Caco-2 (cell line): ENCODE measurements at regions not wholly inside any gene's neighbourhood (a gene's known extent, or its start where the extent isn't known, plus 50 kb on each side); places are given as distances from the start of the nearest gene placed in this dataset.
"Not testable (repeated sequence)": the region's sequence is repeated elsewhere in the genome, so short reads cannot be mapped to it uniquely, and the experiment has no call there.

Experiments used
- BruUV-seq: library from RNA; stranded (reverse); fragments of 400-500 nt; replicated peaks from 2 replicates; lab custom pipeline; 2021; lab: Mats Ljungman, UMichigan
- CTCF ChIA-PET: fragments of 300-600 bp; sonication (Branson Sonifier 250); formaldehyde crosslinking; loops from one replicate; lab custom pipeline; 2022; ENCODE audit warnings: antibody characterized with exemption; lab: Charles Lee
- POLR2A ChIA-PET: fragments of 300-600 bp; sonication (Branson Sonifier 250); formaldehyde crosslinking; loops from one replicate; lab custom pipeline; 2022; ENCODE audit warnings: antibody characterized with exemption; lab: Charles Lee
- DNase-seq, 2 experiments: peaks; one replicate each; pipeline versions ENCODE4 v3.0.0 to v3.0.0-alpha.2; 2020 to 2022
- H3K27me3 ChIP-seq: replicated peaks from 2 replicates; pipeline ENCODE4 v1.6.0; 2011; ENCODE audit warnings: low read length; ENCODE audit not compliant: control insufficient read depth, insufficient read depth
- H3K36me3 ChIP-seq: 2 replicates; pipeline ENCODE4 v1.5.1; 2011; ENCODE audit warnings: low read length; ENCODE audit not compliant: control insufficient read depth, insufficient read depth
- H3K4me1 ChIP-seq: fragments of 250-450 bp; sonication (Bioruptor Pico); 2 replicates; pipeline ENCODE4 v1.5.1; 2020; ENCODE audit warnings: mild to moderate bottlenecking
- H3K4me3 ChIP-seq: 2 replicates; pipeline ENCODE4 v1.5.1; 2011; ENCODE audit warnings: low read depth, mild to moderate bottlenecking, control low read depth, low read length
- H3K9me3 ChIP-seq: fragments of 250-450 bp; sonication (Bioruptor Pico); 2 replicates; pipeline ENCODE4 v1.5.1; 2020; ENCODE audit warnings: mild to moderate bottlenecking, moderate library complexity
- H3K27ac Mint-ChIP-seq: one replicate; pipeline ENCODE4 v1.8.0; 2022; ENCODE audit warnings: mixed read lengths; ENCODE audit not compliant: unreplicated experiment
- H3K27me3 Mint-ChIP-seq: one replicate; pipeline ENCODE4 v1.8.0; 2022; ENCODE audit warnings: mixed read lengths; ENCODE audit not compliant: insufficient read depth, unreplicated experiment
- H3K36me3 Mint-ChIP-seq: one replicate; pipeline ENCODE4 v1.8.0; 2022; ENCODE audit warnings: mild to moderate bottlenecking, mixed read lengths; ENCODE audit not compliant: insufficient read depth, unreplicated experiment
- H3K4me1 Mint-ChIP-seq: one replicate; pipeline ENCODE4 v1.8.0; 2022; ENCODE audit warnings: low read depth, mixed read lengths; ENCODE audit not compliant: unreplicated experiment
- H3K4me3 Mint-ChIP-seq: one replicate; pipeline ENCODE4 v1.8.0; 2022; ENCODE audit warnings: mild to moderate bottlenecking, moderate library complexity, mixed read lengths; ENCODE audit not compliant: unreplicated experiment
- H3K9me3 Mint-ChIP-seq: one replicate; pipeline ENCODE4 v1.8.0; 2022; ENCODE audit warnings: mixed read lengths; ENCODE audit not compliant: unreplicated experiment
- intact Hi-C: fragments of 100-400 bp; cut with micrococcal nuclease; formaldehyde crosslinking; loops from one replicate; pipeline ENCODE4 v1.10.0; 2022; ENCODE audit not compliant: unreplicated experiment
- TF ChIP-seq, protein P1 (sequence below), 2 experiments: fragments of 200-600 bp in 1 of 2; IDR thresholded peaks; 1 replicate in 1 of 2; 2 replicates in 1 of 2; pipeline versions ENCODE4 v1.5.1 to v1.8.0; 2011 to 2022; ENCODE audit warnings: antibody characterized with exemption in 1 of 2, control low read depth in 1 of 2, inconsistent platforms in 1 of 2, low read depth in 1 of 2, low read length in 1 of 2, mild to moderate bottlenecking in 1 of 2, moderate library complexity in 1 of 2; ENCODE audit not compliant: insufficient read depth in 1 of 2, severe bottlenecking in 1 of 2, unreplicated experiment in 1 of 2

- Histone ChIP-seq H3K9me3 (no peaks in the 10 kb centered on the region), H3K36me3 (no peaks in the 10 kb centered on the region), H3K4me1 (peaks cover 26% of the 10 kb centered on the region), H3K4me3 (no peak overlapping the region), H3K27me3 (no peaks in the 10 kb centered on the region)
- CTCF ChIA-PET = no interaction called here
- TF ChIP-seq, protein P1, sequence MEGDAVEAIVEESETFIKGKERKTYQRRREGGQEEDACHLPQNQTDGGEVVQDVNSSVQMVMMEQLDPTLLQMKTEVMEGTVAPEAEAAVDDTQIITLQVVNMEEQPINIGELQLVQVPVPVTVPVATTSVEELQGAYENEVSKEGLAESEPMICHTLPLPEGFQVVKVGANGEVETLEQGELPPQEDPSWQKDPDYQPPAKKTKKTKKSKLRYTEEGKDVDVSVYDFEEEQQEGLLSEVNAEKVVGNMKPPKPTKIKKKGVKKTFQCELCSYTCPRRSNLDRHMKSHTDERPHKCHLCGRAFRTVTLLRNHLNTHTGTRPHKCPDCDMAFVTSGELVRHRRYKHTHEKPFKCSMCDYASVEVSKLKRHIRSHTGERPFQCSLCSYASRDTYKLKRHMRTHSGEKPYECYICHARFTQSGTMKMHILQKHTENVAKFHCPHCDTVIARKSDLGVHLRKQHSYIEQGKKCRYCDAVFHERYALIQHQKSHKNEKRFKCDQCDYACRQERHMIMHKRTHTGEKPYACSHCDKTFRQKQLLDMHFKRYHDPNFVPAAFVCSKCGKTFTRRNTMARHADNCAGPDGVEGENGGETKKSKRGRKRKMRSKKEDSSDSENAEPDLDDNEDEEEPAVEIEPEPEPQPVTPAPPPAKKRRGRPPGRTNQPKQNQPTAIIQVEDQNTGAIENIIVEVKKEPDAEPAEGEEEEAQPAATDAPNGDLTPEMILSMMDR (IDR thresholded peaks at IDR 0.05; ENCODE audit: insufficient read depth in 1 of 2, low read depth in 1 of 2, low read length in 1 of 2, severe bottlenecking in 1 of 2, unreplicated experiment in 1 of 2) = no peak
- Mint-ChIP-seq H3K4me3 (no peak overlapping the region), H3K4me1 (no peaks in the 10 kb centered on the region), H3K27me3 (peaks cover 3% of the 10 kb centered on the region), H3K9me3 (no peaks in the 10 kb centered on the region), H3K27ac (no peak overlapping the region), H3K36me3 (no peaks in the 10 kb centered on the region)
- intact Hi-C loops = no loop called here
- POLR2A ChIA-PET = no interaction called here
- BruUV-seq = no TSS peak
- peak; percentile 50 to 51 for DNase-seq
Measured at GRCh38 chr5:105619725-105620124, 2051.0 kb downstream of the EFNA5 start.

GRCh38 chr5:105617436-105618215, 2053.1 kb downstream of the EFNA5 start:
- CTCF ChIA-PET = no interaction called here
- TF ChIP-seq, protein P1 (IDR thresholded peaks at IDR 0.05; ENCODE audit: insufficient read depth in 1 of 2, low read depth in 1 of 2, low read length in 1 of 2, severe bottlenecking in 1 of 2, unreplicated experiment in 1 of 2) = no peak

GRCh38 chr5:105616599-105616998, 2054.0 kb upstream of the NUDT12 start:
- Histone ChIP-seq H3K4me3 (no peak overlapping the region), H3K9me3 (no peaks in the 10 kb centered on the region), H3K4me1 (peaks cover 26% of the 10 kb centered on the region), H3K27me3 (no peaks in the 10 kb centered on the region), H3K36me3 (no peaks in the 10 kb centered on the region)
- intact Hi-C loops = no loop called here
- TF ChIP-seq, protein P1 (IDR thresholded peaks at IDR 0.05; ENCODE audit: insufficient read depth in 1 of 2, low read depth in 1 of 2, low read length in 1 of 2, severe bottlenecking in 1 of 2, unreplicated experiment in 1 of 2) = no peak
- H3K9me3 Mint-ChIP-seq = no peaks in the 10 kb centered on the region
- DNase-seq = no peak
- no TSS peak for BruUV-seq
- no peak overlapping the region for H3K27ac Mint-ChIP-seq
- no peaks in the 10 kb centered on the region for H3K4me1 Mint-ChIP-seq
- H3K36me3 Mint-ChIP-seq = no peaks in the 10 kb centered on the region
- no peaks in the 10 kb centered on the region for H3K27me3 Mint-ChIP-seq
- ChIA-PET CTCF (no interaction called here), POLR2A (no interaction called here)
- no peak overlapping the region for H3K4me3 Mint-ChIP-seq

More at GRCh38 chr5:105617436-105618215, 2053.1 kb downstream of the EFNA5 start:
- Mint-ChIP-seq H3K27me3 (peaks cover 3% of the 10 kb centered on the region), H3K9me3 (no peaks in the 10 kb centered on the region), H3K36me3 (no peaks in the 10 kb centered on the region), H3K4me1 (no peaks in the 10 kb centered on the region), H3K4me3 (no peak overlapping the region), H3K27ac (no peak overlapping the region)
- DNase-seq = no peak
- Histone ChIP-seq H3K9me3 (no peaks in the 10 kb centered on the region), H3K4me3 (no peak overlapping the region), H3K36me3 (no peaks in the 10 kb centered on the region), H3K27me3 (no peaks in the 10 kb centered on the region), H3K4me1 (peaks cover 26% of the 10 kb centered on the region)
- POLR2A ChIA-PET = interaction anchor here (0.5 kb wide), 1 partner anchor 986 kb away, joined by 6 read pairs; no protein-coding TSS in a partner anchor
- intact Hi-C loops = no loop called here
- no TSS peak for BruUV-seq

- peaks cover 26% of the 10 kb centered on the region for H3K9me3 Mint-ChIP-seq
- H3K27me3 Mint-ChIP-seq, BruUV-seq, DNase-seq, H3K36me3 Mint-ChIP-seq, H3K36me3 ChIP-seq, intact Hi-C loops, H3K4me1 ChIP-seq, H3K4me3 ChIP-seq, CTCF ChIA-PET, H3K27ac Mint-ChIP-seq, H3K9me3 ChIP-seq, POLR2A ChIA-PET, H3K4me1 Mint-ChIP-seq, H3K4me3 Mint-ChIP-seq, H3K27me3 ChIP-seq: not testable (repeated sequence)
Measured at GRCh38 chr5:105602406-105602805, 2039.8 kb upstream of the NUDT12 start.
